ENCODE measurements at regions not wholly inside any gene's neighbourhood (a gene's known extent, or its start where the extent isn't known, plus 50 kb on each side); places are given as distances from the start of the nearest gene placed in this dataset.
"Not testable (repeated sequence)": the region's sequence is repeated elsewhere in the genome, so short reads cannot be mapped to it uniquely, and the experiment has no call there.

- peak in 1 of 2 donors; percentile 16 for TF ChIP-seq CTCF (IDR thresholded peaks at IDR 0.05)
These were observed 916.5 kb downstream of the TMEM121 start for GRCh38 chr14:106442857-106443256.

GRCh38 chr14:106455026-106455425 is 928.6 kb downstream of the TMEM121 start:
- H3K36me3 ChIP-seq = no peaks in the 10 kb centered on the region
- no peak overlapping the region for H3K27ac ChIP-seq
- intact Hi-C loops (cut with DNase I) = no loop called here
- no peaks in the 10 kb centered on the region for H3K4me1 ChIP-seq
- DNase-seq (no peak), ATAC-seq (no peak)
- H3K9me3 ChIP-seq = no peaks in the 10 kb centered on the region
- no peak overlapping the region for H3K4me3 ChIP-seq
- TF ChIP-seq CTCF (IDR thresholded peaks at IDR 0.05) = no peak
- H3K27me3 ChIP-seq = peaks cover 0 to 5% of the 10 kb centered on the region in 2 donors

More at GRCh38 chr14:106442857-106443256, 916.5 kb downstream of the TMEM121 start:
- ATAC-seq (no peak), DNase-seq (no peak)
- H3K27me3 ChIP-seq = peaks cover 0 to 33% of the 10 kb centered on the region in 2 donors
- no peaks in the 10 kb centered on the region for H3K36me3 ChIP-seq
- H3K4me3 ChIP-seq = no peak overlapping the region
- no peaks in the 10 kb centered on the region for H3K9me3 ChIP-seq
- intact Hi-C loops (cut with DNase I) = no loop called here
- no peaks in the 10 kb centered on the region for H3K4me1 ChIP-seq
- no peak overlapping the region for H3K27ac ChIP-seq

- ATAC-seq (no peak), DNase-seq (peak in 1 of 4 donors; percentile 60)
- Histone ChIP-seq H3K9me3 (no peaks in the 10 kb centered on the region), H3K36me3 (no peaks in the 10 kb centered on the region), H3K4me1 (no peaks in the 10 kb centered on the region), H3K27me3 (peaks cover 0 to 5% of the 10 kb centered on the region in 2 donors), H3K4me3 (no peak overlapping the region), H3K27ac (no peak overlapping the region)
- intact Hi-C loops (cut with DNase I) = no loop called here
- peak in 1 of 2 donors; percentile 39 for TF ChIP-seq CTCF (IDR thresholded peaks at IDR 0.05)
These were observed 933.8 kb downstream of the TMEM121 start for GRCh38 chr14:106459971-106460730.

GRCh38 chr14:106460916-106461315 is 934.5 kb downstream of the TMEM121 start:
- Histone ChIP-seq H3K9me3 (no peaks in the 10 kb centered on the region), H3K4me3 (no peak overlapping the region), H3K36me3 (no peaks in the 10 kb centered on the region), H3K4me1 (no peaks in the 10 kb centered on the region), H3K27me3 (peaks cover 0 to 5% of the 10 kb centered on the region in 2 donors), H3K27ac (no peak overlapping the region)
- TF ChIP-seq CTCF (IDR thresholded peaks at IDR 0.05) = no peak
- intact Hi-C loops (cut with DNase I) = no loop called here
- peak in 1 of 4 donors; percentile 71 for DNase-seq
- no peak for ATAC-seq

- intact Hi-C loops (cut with DNase I); H3K36me3 ChIP-seq; H3K27ac ChIP-seq; H3K4me1 ChIP-seq; H3K27me3 ChIP-seq; H3K4me3 ChIP-seq; H3K9me3 ChIP-seq; DNase-seq: not testable (repeated sequence)
- peak; percentile 97 for ATAC-seq
These were observed 940.1 kb downstream of the TMEM121 start for GRCh38 chr14:106466483-106466882.

- DNase-seq; intact Hi-C loops (cut with DNase I); H3K27ac ChIP-seq; H3K4me3 ChIP-seq; ATAC-seq; H3K4me1 ChIP-seq; H3K27me3 ChIP-seq; H3K9me3 ChIP-seq; H3K36me3 ChIP-seq: not testable (repeated sequence)
These were observed 942.5 kb downstream of the TMEM121 start for GRCh38 chr14:106468869-106469268.

GRCh38 chr14:106470028-106470427 is 943.6 kb downstream of the TMEM121 start:
- H3K9me3 ChIP-seq; intact Hi-C loops (cut with DNase I); H3K36me3 ChIP-seq; ATAC-seq; H3K27ac ChIP-seq; H3K4me3 ChIP-seq; H3K4me1 ChIP-seq; H3K27me3 ChIP-seq; DNase-seq: not testable (repeated sequence)

- H3K4me1 ChIP-seq; H3K9me3 ChIP-seq; H3K27ac ChIP-seq; H3K36me3 ChIP-seq; DNase-seq; H3K4me3 ChIP-seq; intact Hi-C loops (cut with DNase I); ATAC-seq; H3K27me3 ChIP-seq: not testable (repeated sequence)
These were observed 948.1 kb downstream of the TMEM121 start for GRCh38 chr14:106474261-106475028.

GRCh38 chr14:106475214-106475613 is 948.8 kb downstream of the TMEM121 start:
- H3K36me3 ChIP-seq; H3K9me3 ChIP-seq; H3K4me1 ChIP-seq; ATAC-seq; H3K27me3 ChIP-seq; DNase-seq; H3K4me3 ChIP-seq; intact Hi-C loops (cut with DNase I); H3K27ac ChIP-seq: not testable (repeated sequence)

All from left lung (tissue), 4 donors.